ENCODE measurements at regions not wholly inside any gene's neighbourhood (a gene's known extent, or its start where the extent isn't known, plus 50 kb on each side); places are given as distances from the start of the nearest gene placed in this dataset.

DNA sequence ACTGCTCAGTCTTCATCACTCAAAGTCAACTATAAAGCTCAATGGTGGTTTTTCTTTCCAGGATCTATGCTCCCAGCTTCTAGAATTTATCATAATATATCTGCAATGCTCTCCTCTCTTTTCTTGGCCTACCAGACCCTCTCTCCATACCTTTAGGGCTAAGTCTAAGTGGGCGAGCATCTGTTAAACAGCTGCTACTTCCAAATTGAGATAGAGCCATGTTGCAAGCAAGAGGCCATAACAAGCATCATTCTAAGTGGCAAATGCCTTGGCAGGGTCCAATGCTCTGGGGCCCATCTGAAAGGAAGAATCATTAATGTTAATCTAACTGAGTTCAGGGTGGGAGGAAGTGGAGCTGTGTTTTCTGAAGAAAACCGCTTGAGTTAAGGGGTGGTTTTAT is 324.0 kb downstream of the TLR4 start:
- H3K27me3 ChIP-seq (ENCODE audit: control insufficient read depth in 1 of 2, insufficient read depth in 2 of 2, low read length in 2 of 2), result no peaks in the 10 kb centered on the region
- H3K36me3 ChIP-seq (ENCODE audit: control insufficient read depth in 2 of 2, insufficient read depth in 2 of 2, low read length in 2 of 2), result no peaks in the 10 kb centered on the region
- no peak overlapping the region for H3K27ac ChIP-seq (ENCODE audit: low read length)
- H3K9ac ChIP-seq (ENCODE audit: low read length in 2 of 2), result no peak overlapping the region
- no peaks in the 10 kb centered on the region for H3K9me3 ChIP-seq (ENCODE audit: control insufficient read depth in 2 of 2, low read length in 2 of 2)
- no peaks in the 10 kb centered on the region for H3K4me1 ChIP-seq (ENCODE audit: control insufficient read depth, insufficient read depth, low read length)
- H3K4me3 ChIP-seq (ENCODE audit: low read length in 2 of 2), result no peak overlapping the region

DNA sequence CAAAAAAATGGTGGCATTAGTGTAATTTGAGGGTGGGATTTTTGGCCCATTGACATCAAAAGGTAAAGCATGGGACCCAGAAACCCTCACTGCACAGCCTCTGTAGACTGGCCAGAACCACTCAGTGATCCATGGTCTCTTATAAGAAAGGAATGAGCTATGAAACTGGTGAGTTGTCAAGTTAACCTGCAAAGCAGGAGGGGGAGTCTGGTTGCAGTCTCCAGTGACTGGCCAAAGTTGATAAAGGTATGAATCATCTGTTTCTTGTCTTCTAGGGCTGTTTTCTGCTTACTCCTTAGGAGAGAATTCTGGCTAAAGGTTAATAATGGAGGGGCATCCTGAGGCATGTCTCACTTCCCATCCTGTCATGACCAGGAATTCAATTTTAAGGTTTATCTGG is 325.2 kb downstream of the TLR4 start:
- Histone ChIP-seq H3K9me3 (ENCODE audit: control insufficient read depth in 2 of 2, low read length in 2 of 2) (no peaks in the 10 kb centered on the region), H3K27me3 (ENCODE audit: control insufficient read depth in 1 of 2, insufficient read depth in 2 of 2, low read length in 2 of 2) (no peaks in the 10 kb centered on the region), H3K27ac (ENCODE audit: low read length) (no peak overlapping the region), H3K9ac (ENCODE audit: low read length in 2 of 2) (no peak overlapping the region), H3K4me1 (ENCODE audit: control insufficient read depth, insufficient read depth, low read length) (no peaks in the 10 kb centered on the region), H3K36me3 (ENCODE audit: control insufficient read depth in 2 of 2, insufficient read depth in 2 of 2, low read length in 2 of 2) (no peaks in the 10 kb centered on the region), H3K4me3 (ENCODE audit: low read length in 2 of 2) (no peak overlapping the region)

DNA sequence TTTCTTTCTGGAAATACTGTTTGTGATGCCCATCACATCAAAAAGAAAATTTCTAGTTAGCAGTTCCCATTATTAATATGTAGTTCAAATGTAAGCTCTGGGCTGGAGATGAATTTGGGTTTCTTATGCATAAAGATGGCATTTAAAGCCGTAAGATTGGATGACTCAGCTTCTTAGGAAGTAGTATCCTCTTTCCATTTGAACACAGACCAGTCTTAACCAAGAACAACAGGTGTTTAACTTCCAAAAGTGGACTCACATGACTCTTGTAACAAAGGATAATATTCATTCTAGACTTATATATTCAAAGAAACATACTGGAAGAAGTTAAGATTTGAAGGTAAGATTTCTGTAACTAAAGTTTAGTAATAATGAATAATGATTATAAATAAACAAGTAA is 330.5 kb downstream of the TLR4 start:
- Histone ChIP-seq H3K4me1 (ENCODE audit: control insufficient read depth, insufficient read depth, low read length) (no peaks in the 10 kb centered on the region), H3K9ac (ENCODE audit: low read length in 2 of 2) (no peak overlapping the region), H3K4me3 (ENCODE audit: low read length in 2 of 2) (no peak overlapping the region), H3K27ac (ENCODE audit: low read length) (no peak overlapping the region), H3K36me3 (ENCODE audit: control insufficient read depth in 2 of 2, insufficient read depth in 2 of 2, low read length in 2 of 2) (no peaks in the 10 kb centered on the region), H3K27me3 (ENCODE audit: control insufficient read depth in 1 of 2, insufficient read depth in 2 of 2, low read length in 2 of 2) (no peaks in the 10 kb centered on the region), H3K9me3 (ENCODE audit: control insufficient read depth in 2 of 2, low read length in 2 of 2) (no peaks in the 10 kb centered on the region)

GRCh38 chr9:118038713-118039112 is 334.5 kb downstream of the TLR4 start:
- Histone ChIP-seq H3K9ac (ENCODE audit: low read length in 2 of 2) (no peak overlapping the region), H3K9me3 (ENCODE audit: control insufficient read depth in 2 of 2, low read length in 2 of 2) (peaks cover 0 to 3% of the 10 kb centered on the region in 2 donors), H3K4me1 (ENCODE audit: control insufficient read depth, insufficient read depth, low read length) (no peaks in the 10 kb centered on the region), H3K4me3 (ENCODE audit: low read length in 2 of 2) (no peak overlapping the region), H3K27ac (ENCODE audit: low read length) (no peak overlapping the region), H3K27me3 (ENCODE audit: control insufficient read depth in 1 of 2, insufficient read depth in 2 of 2, low read length in 2 of 2) (no peaks in the 10 kb centered on the region), H3K36me3 (ENCODE audit: control insufficient read depth in 2 of 2, insufficient read depth in 2 of 2, low read length in 2 of 2) (no peaks in the 10 kb centered on the region)

DNA sequence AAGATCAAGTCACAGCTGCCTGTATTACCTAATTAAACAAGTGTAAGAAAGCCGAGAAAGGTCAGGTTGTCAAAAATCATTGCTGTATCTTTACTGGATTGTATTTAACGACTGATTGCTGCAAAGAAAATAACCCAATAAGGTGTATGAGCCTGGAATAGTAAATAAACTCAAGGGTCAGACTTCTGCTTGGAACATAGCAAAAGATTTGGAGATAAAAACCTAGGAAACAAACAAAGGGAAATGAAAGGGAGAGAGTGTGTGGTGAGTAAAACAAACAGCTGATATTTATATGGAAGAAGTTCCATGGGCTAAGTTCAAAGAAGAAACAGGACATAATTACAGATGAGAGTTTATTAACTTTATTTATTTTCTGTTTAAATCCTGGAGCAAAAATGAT is 354.0 kb downstream of the TLR4 start:
- Histone ChIP-seq H3K36me3 (ENCODE audit: control insufficient read depth in 2 of 2, insufficient read depth in 2 of 2, low read length in 2 of 2) (no peaks in the 10 kb centered on the region), H3K27me3 (ENCODE audit: control insufficient read depth in 1 of 2, insufficient read depth in 2 of 2, low read length in 2 of 2) (no peaks in the 10 kb centered on the region), H3K9ac (ENCODE audit: low read length in 2 of 2) (no peak overlapping the region), H3K27ac (ENCODE audit: low read length) (no peak overlapping the region), H3K4me1 (ENCODE audit: control insufficient read depth, insufficient read depth, low read length) (no peaks in the 10 kb centered on the region), H3K9me3 (ENCODE audit: control insufficient read depth in 2 of 2, low read length in 2 of 2) (no peaks in the 10 kb centered on the region), H3K4me3 (ENCODE audit: low read length in 2 of 2) (no peak overlapping the region)

DNA sequence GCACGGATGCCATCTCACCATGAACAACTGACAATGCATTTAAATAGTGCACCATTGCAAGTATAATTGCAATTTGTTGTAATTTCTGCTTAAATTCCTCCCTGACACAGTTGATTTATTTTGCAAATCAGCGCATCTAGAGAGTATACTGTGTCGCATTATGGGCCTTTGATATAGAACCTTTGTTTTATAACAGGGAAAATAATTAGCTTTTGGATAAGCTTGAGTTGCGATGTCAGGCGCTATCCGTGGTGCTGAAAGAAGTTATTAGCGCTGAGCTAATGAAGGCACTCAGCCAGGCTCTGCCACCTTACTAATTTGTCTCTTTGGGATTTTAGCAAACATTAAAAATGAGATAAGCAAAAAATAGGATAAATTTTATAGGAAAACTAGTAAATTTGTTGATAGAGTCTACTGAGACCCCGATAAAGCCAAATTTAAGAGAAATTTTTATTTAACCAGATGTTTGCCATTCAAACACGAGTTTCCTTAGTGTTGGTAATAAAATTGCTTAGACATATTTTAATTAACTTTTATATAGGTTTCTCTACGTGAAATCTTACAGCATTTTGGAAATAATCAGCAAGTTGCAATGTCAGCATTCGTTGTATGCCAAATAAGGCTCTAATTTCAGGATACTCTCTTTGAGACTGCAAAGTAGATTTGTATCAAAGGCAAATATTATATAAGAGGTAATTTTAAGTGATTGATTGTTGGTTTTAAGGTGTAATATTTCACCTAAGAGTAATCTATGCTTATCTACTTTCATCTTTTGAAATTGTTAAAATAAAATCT is 355.5 kb downstream of the TLR4 start:
- H3K9me3 ChIP-seq (ENCODE audit: control insufficient read depth in 2 of 2, low read length in 2 of 2), result no peaks in the 10 kb centered on the region
- no peaks in the 10 kb centered on the region for H3K4me1 ChIP-seq (ENCODE audit: control insufficient read depth, insufficient read depth, low read length)
- no peaks in the 10 kb centered on the region for H3K36me3 ChIP-seq (ENCODE audit: control insufficient read depth in 2 of 2, insufficient read depth in 2 of 2, low read length in 2 of 2)
- H3K9ac ChIP-seq (ENCODE audit: low read length in 2 of 2), result no peak overlapping the region
- H3K27ac ChIP-seq (ENCODE audit: low read length), result no peak overlapping the region
- no peak overlapping the region for H3K4me3 ChIP-seq (ENCODE audit: low read length in 2 of 2)
- H3K27me3 ChIP-seq (ENCODE audit: control insufficient read depth in 1 of 2, insufficient read depth in 2 of 2, low read length in 2 of 2), result no peaks in the 10 kb centered on the region

GRCh38 chr9:118083161-118083560 is 379.0 kb downstream of the TLR4 start:
- Histone ChIP-seq H3K27me3 (ENCODE audit: control insufficient read depth in 1 of 2, insufficient read depth in 2 of 2, low read length in 2 of 2) (no peaks in the 10 kb centered on the region), H3K36me3 (ENCODE audit: control insufficient read depth in 2 of 2, insufficient read depth in 2 of 2, low read length in 2 of 2) (no peaks in the 10 kb centered on the region), H3K9me3 (ENCODE audit: control insufficient read depth in 2 of 2, low read length in 2 of 2) (no peaks in the 10 kb centered on the region), H3K9ac (ENCODE audit: low read length in 2 of 2) (no peak overlapping the region), H3K4me1 (ENCODE audit: control insufficient read depth, insufficient read depth, low read length) (no peaks in the 10 kb centered on the region), H3K4me3 (ENCODE audit: low read length in 2 of 2) (no peak overlapping the region), H3K27ac (ENCODE audit: low read length) (no peak overlapping the region)

DNA sequence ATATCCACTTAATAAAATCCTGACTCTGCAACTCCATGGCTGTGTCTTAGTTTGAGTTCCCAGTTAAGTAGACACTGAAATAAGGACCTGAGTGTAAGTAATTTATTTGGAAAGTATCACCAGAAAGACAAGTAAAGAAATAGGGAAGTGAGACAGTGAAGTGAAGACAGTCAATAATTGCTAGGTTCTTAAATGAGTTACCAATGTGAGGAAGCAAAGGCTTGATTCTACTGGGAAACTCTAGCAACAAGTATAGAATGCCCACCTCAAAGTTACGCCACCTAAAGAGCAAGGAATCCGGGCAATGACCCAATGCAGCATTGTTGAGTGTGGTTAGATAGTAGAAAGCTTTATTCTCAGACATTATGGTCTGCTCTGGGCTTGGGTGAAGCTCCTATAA is 383.9 kb downstream of the TLR4 start:
- Histone ChIP-seq H3K27me3 (ENCODE audit: control insufficient read depth in 1 of 2, insufficient read depth in 2 of 2, low read length in 2 of 2) (no peaks in the 10 kb centered on the region), H3K36me3 (ENCODE audit: control insufficient read depth in 2 of 2, insufficient read depth in 2 of 2, low read length in 2 of 2) (no peaks in the 10 kb centered on the region), H3K27ac (ENCODE audit: low read length) (no peak overlapping the region), H3K9me3 (ENCODE audit: control insufficient read depth in 2 of 2, low read length in 2 of 2) (no peaks in the 10 kb centered on the region), H3K9ac (ENCODE audit: low read length in 2 of 2) (no peak overlapping the region), H3K4me3 (ENCODE audit: low read length in 2 of 2) (no peak overlapping the region), H3K4me1 (ENCODE audit: control insufficient read depth, insufficient read depth, low read length) (no peaks in the 10 kb centered on the region)

DNA sequence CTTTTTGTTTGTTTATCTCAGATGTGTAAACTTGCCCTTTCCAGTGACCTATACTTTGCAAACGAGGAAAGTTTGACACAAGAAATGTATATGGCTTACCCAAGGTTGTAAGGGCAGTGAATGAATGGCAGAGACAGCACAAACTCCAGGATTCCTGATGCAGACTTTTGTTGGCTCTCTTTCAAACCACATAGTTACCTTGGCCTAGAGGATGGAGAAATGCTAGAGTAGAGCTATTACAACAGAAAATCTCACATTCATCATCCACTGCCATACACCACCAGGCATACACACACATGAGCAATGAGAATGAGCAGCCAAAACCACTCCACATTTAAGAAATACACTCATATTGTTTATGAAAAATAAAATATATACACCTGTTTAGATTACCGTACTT is 387.0 kb downstream of the TLR4 start:
- Histone ChIP-seq H3K4me3 (ENCODE audit: low read length in 2 of 2) (no peak overlapping the region), H3K9me3 (ENCODE audit: control insufficient read depth in 2 of 2, low read length in 2 of 2) (no peaks in the 10 kb centered on the region), H3K4me1 (ENCODE audit: control insufficient read depth, insufficient read depth, low read length) (no peaks in the 10 kb centered on the region), H3K27me3 (ENCODE audit: control insufficient read depth in 1 of 2, insufficient read depth in 2 of 2, low read length in 2 of 2) (no peaks in the 10 kb centered on the region), H3K9ac (ENCODE audit: low read length in 2 of 2) (no peak overlapping the region), H3K27ac (ENCODE audit: low read length) (no peak overlapping the region), H3K36me3 (ENCODE audit: control insufficient read depth in 2 of 2, insufficient read depth in 2 of 2, low read length in 2 of 2) (no peaks in the 10 kb centered on the region)

DNA sequence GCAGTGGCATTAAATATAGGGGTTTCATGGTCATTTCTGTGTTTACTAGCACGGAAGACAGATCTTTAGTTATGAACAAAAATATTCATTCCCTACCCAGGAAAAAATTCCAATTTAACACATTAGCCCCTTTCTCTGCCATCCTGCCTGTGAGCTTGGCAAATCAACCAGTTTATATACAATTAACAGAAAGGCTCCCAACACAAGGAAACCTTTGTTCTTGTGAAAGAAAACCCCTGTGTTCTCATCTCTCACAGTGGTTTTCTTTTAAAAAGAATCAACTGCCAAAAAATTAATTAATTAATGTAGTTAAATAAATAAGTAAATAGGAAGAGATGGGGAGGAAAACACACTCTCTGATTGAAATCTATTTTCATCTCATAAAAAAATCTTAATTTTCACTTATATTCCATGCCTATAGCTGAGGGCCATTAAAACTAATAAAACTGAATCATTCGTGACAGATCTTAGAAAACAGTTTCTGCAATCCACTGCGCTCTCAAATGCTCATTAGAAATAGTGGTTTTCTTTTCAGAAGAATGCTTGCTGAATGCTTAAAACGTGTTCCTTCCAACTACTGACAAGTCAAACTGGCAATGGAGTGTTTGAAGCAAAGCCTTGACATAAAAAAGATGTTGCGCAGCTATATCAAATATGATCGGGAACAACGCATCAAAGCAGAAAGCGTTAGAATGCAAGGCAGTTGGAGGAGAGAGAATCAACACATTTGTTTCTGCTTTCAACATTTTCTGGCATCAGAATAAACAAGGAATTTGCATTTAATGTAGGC is 387.7 kb downstream of the TLR4 start:
- Histone ChIP-seq H3K4me1 (ENCODE audit: control insufficient read depth, insufficient read depth, low read length) (no peaks in the 10 kb centered on the region), H3K4me3 (ENCODE audit: low read length in 2 of 2) (no peak overlapping the region), H3K9ac (ENCODE audit: low read length in 2 of 2) (no peak overlapping the region), H3K27ac (ENCODE audit: low read length) (no peak overlapping the region), H3K9me3 (ENCODE audit: control insufficient read depth in 2 of 2, low read length in 2 of 2) (no peaks in the 10 kb centered on the region), H3K27me3 (ENCODE audit: control insufficient read depth in 1 of 2, insufficient read depth in 2 of 2, low read length in 2 of 2) (no peaks in the 10 kb centered on the region), H3K36me3 (ENCODE audit: control insufficient read depth in 2 of 2, insufficient read depth in 2 of 2, low read length in 2 of 2) (no peaks in the 10 kb centered on the region)

DNA sequence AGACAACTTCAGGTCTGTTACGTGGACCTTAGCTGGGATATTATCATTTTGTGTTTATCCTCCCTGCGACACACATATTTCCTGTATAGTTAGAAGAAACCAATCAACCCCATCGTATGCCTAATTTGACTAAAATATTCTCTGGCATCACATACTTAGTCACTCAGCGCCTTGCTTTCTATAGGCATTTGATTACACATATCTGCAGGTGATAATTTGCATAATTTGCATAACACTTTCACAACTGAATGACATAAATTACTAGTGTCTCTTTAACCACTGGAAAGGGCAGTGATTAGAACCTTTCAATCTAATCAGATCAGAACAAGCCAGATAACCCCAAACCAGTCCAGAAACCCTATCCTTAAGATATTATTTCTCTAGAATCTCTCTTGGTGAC is 390.2 kb downstream of the TLR4 start:
- no peak overlapping the region for H3K4me3 ChIP-seq (ENCODE audit: low read length in 2 of 2)
- H3K27me3 ChIP-seq (ENCODE audit: control insufficient read depth in 1 of 2, insufficient read depth in 2 of 2, low read length in 2 of 2), result no peaks in the 10 kb centered on the region
- no peaks in the 10 kb centered on the region for H3K36me3 ChIP-seq (ENCODE audit: control insufficient read depth in 2 of 2, insufficient read depth in 2 of 2, low read length in 2 of 2)
- no peak overlapping the region for H3K9ac ChIP-seq (ENCODE audit: low read length in 2 of 2)
- H3K27ac ChIP-seq (ENCODE audit: low read length), result no peak overlapping the region
- H3K4me1 ChIP-seq (ENCODE audit: control insufficient read depth, insufficient read depth, low read length), result no peaks in the 10 kb centered on the region
- no peaks in the 10 kb centered on the region for H3K9me3 ChIP-seq (ENCODE audit: control insufficient read depth in 2 of 2, low read length in 2 of 2)

All from stomach smooth muscle (tissue), 2 donors.